ENCODE measurements at regions not wholly inside any gene's neighbourhood (a gene's known extent, or its start where the extent isn't known, plus 50 kb on each side); places are given as distances from the start of the nearest gene placed in this dataset.
"Not testable (repeated sequence)": the region's sequence is repeated elsewhere in the genome, so short reads cannot be mapped to it uniquely, and the experiment has no call there.

GRCh38 chr12:131214936-131215335, 261.2 kb downstream of the ADGRD1 start:
- not testable (repeated sequence) for DNase-seq

GRCh38 chr12:131216587-131216986, 262.9 kb downstream of the ADGRD1 start:
- DNase-seq: not testable (repeated sequence)

GRCh38 chr12:131217024-131217586, 263.4 kb downstream of the ADGRD1 start:
- no peak for DNase-seq

- DNase-seq: no peak
Observed at GRCh38 chr12:131218026-131218922, 264.6 kb downstream of the ADGRD1 start.

- no peak for DNase-seq
Observed at GRCh38 chr12:131218923-131219669, 265.4 kb downstream of the ADGRD1 start.

GRCh38 chr12:131219670-131220330, 266.1 kb downstream of the ADGRD1 start:
- DNase-seq: no peak

- no peak for DNase-seq
Observed at GRCh38 chr12:131220331-131220685, 266.6 kb downstream of the ADGRD1 start.

- DNase-seq: no peak
Observed at GRCh38 chr12:131221061-131221956, 267.6 kb downstream of the ADGRD1 start.

- DNase-seq: no peak
Observed at GRCh38 chr12:131221957-131222328, 268.2 kb downstream of the ADGRD1 start.

- peak in 1 of 2 experiments; percentile 24 for DNase-seq
Observed at GRCh38 chr12:131222329-131223139, 268.8 kb downstream of the ADGRD1 start.

- DNase-seq: no peak
Observed at GRCh38 chr12:131223171-131223761, 269.6 kb downstream of the ADGRD1 start.

- no peak for DNase-seq
Observed at GRCh38 chr12:131223791-131224225, 270.1 kb downstream of the ADGRD1 start.

- not testable (repeated sequence) for DNase-seq
Observed at GRCh38 chr12:131224226-131225065, 270.7 kb downstream of the ADGRD1 start.

- not testable (repeated sequence) for DNase-seq
Observed at GRCh38 chr12:131225066-131225380, 271.3 kb downstream of the ADGRD1 start.

- DNase-seq: no peak
Observed at GRCh38 chr12:131226345-131227265, 272.9 kb downstream of the ADGRD1 start.

- DNase-seq: not testable (repeated sequence)
Observed at GRCh38 chr12:131227641-131228040, 273.9 kb downstream of the ADGRD1 start.

- not testable (repeated sequence) for DNase-seq
Observed at GRCh38 chr12:131229079-131229425, 275.3 kb downstream of the ADGRD1 start.

GRCh38 chr12:131229426-131230339, 276.0 kb downstream of the ADGRD1 start:
- no peak for DNase-seq
